ENCODE measurements at regions not wholly inside any gene's neighbourhood (a gene's known extent, or its start where the extent isn't known, plus 50 kb on each side); places are given as distances from the start of the nearest gene placed in this dataset.
"Not testable (repeated sequence)": the region's sequence is repeated elsewhere in the genome, so short reads cannot be mapped to it uniquely, and the experiment has no call there.

GRCh38 chr16:47858333-47858982 is 297.3 kb downstream of the ABCC12 start:
- no peak for DNase-seq (ENCODE audit: low read depth)

DNA sequence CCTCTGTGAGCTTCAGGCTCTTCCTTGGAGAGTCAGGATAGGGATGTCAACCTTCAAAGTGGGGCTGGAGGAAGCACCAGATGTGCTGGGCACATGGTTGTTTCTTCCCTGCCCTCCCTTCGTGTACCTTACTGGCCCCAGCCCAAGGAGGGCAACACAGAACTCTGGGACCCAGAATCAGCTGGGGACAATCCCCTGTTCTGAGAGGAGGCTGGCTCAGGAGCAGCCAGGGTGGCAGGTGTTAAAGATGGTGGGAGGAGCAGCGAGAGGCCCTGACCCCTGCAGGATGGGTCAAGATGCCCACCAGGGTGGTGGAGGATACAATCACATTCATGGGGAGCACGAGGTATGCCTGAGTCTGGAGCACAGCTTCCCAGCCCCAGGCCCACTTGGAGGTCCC is 300.4 kb downstream of the ABCC12 start:
- no peak for DNase-seq (ENCODE audit: low read depth)

DNA sequence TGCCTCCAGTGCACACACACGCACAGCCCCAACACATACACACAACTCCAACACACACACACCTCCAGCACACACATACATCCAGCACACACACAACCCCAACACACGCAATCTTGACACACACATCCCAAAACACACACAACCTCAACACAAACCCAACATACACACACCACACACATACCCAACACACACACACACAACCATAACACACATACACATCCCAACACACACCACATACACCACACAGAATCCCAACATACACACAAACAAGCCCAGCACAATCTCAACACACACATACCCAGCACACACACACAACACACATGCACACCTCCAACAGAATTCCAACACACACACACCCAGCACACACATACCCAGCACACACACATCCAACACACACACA is 301.1 kb downstream of the ABCC12 start:
- DNase-seq (ENCODE audit: low read depth): no peak

DNA sequence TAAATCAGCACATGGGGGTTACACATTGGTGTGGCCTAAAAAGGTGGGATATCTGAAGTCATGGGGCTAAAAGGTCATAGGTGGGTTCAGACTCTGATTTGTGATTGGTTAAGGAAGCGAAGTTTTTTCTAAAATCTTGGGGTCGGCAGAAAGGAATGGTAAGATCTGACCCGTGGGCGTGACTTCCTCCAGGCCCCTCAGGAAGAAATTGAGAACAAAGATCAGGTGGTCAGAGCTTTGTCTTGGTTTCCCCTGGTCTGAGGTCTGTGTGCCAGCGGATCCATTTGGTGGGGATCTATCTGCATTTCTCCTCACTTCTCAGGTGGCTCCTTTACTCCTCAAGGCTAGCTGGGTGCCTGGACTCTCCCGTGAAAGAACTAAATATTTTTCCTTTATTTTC is 302.8 kb downstream of the ABCC12 start:
- no peak for DNase-seq (ENCODE audit: low read depth)

GRCh38 chr16:47851146-47851545 is 304.6 kb downstream of the ABCC12 start:
- peak; percentile 15 for DNase-seq (ENCODE audit: low read depth)

- DNase-seq (ENCODE audit: low read depth): no peak
Measured at GRCh38 chr16:47849736-47850135, 306.1 kb downstream of the ABCC12 start.

DNA sequence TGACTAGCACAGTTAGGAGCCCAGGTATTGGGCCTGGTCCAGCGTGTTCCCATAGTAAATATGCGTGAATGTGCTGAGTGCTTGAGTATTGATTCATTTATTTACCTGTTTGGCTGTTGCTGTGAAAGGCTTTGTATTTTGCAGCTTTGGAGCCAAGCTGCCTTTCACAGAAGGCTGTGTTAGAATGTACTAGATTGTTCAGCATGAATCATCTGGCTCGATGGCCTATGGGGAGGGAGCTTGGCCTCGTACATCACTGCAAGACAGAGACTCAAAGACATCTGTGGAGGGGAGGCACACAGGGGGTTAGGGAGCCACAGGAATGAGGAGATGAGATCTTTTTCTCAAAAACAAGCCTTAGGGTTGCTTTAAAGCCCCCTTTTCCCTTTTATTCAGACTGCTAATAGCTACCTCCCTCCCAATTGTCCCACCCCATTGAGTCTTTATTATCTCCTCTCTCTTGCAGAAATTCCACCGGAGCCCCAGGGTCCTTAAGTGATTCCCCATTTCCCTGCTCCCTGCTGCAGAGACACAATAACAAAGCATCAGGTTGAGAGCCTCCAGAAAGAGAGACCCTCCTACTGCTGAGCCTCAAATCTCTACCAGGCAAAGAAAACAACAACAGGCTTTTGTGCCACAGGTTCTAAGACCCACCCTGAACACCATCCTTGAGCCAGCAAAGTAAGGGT is 307.2 kb downstream of the ABCC12 start:
- peak; percentile 32 for DNase-seq (ENCODE audit: low read depth)

GRCh38 chr16:47847220-47847970 is 308.4 kb downstream of the ABCC12 start:
- no peak for DNase-seq (ENCODE audit: low read depth)

- no peak for DNase-seq (ENCODE audit: low read depth)
Measured at GRCh38 chr16:47834485-47835024, 321.2 kb downstream of the ABCC12 start.

GRCh38 chr16:47833771-47834170 is 322.0 kb downstream of the ABCC12 start:
- DNase-seq (ENCODE audit: low read depth): no peak

DNA sequence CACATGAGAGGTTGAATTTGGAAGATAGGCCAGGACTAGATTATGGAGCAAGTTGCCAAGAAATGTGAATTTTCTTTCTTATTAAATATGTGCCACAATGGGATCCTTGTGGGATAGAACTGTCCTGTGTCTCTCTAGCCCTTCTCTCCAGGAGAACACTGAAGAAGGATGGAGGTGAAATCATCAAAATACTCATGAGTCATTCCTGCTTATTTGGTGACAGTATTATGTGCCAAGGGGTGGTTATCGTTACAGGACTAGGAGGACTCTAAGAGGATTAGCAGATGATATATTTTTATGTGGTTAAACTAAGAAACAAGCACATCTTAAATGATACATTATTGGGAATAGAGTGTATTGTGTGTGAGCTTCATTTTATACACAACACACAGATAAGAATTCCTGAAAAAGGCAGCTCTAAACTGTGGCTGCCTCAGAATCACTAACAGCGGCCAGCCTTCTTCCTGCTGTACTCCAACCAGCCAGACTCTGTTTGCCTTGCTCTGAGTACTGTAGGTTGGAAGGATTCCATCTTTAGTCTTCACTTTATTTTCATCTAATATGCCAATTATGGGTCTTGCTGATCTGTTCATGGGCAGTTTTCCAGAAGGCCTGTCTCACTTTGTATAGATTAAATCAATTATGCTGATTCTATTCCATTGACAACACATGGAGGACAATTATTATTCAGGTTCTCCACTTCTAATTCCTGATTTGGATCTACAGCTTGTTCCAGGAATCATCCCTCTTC is 325.8 kb downstream of the ABCC12 start:
- DNase-seq (ENCODE audit: low read depth): no peak

DNA sequence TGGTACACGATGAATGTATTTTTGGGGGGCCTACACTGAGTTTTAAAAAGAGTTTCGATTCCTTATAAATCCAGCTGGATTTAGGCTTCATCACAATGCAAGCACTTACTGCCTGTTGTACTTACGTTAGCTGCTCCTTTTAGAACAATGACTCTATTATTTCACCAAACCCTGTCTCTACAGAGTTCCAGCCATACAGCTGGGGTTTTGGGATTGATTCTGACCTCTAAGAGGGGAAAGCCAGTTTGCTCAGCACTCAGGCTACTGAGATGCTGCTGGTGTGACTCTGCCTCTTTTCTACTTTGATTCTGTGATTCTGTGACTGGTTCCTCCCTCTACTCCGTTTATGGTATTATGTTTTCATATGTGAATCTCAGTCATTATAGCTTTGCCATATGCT is 329.7 kb downstream of the ABCC12 start:
- DNase-seq (ENCODE audit: low read depth): no peak

- no peak for DNase-seq (ENCODE audit: low read depth)
Measured at GRCh38 chr16:47817048-47817447, 338.7 kb downstream of the ABCC12 start.

DNA sequence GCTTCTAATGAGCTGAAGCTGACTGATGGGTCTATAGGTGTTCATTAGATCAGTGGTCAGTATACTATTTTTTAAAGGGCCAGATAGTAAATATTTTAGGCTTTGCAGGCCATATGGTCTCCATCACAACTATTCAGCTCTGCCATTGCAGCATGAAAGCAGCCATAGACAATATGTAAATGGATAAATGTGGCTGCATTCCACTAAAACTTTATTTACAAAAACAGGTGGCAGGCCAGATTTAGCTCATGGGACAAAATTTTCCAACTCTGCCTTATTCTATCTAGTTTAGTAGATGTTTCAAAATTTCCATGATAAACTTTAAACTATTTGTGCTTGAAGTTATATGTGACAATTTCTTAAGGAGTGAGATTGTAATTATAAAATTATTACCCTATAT is 339.3 kb downstream of the ABCC12 start:
- DNase-seq (ENCODE audit: low read depth): no peak

GRCh38 chr16:47815655-47816054 is 340.1 kb downstream of the ABCC12 start:
- no peak for DNase-seq (ENCODE audit: low read depth)

DNA sequence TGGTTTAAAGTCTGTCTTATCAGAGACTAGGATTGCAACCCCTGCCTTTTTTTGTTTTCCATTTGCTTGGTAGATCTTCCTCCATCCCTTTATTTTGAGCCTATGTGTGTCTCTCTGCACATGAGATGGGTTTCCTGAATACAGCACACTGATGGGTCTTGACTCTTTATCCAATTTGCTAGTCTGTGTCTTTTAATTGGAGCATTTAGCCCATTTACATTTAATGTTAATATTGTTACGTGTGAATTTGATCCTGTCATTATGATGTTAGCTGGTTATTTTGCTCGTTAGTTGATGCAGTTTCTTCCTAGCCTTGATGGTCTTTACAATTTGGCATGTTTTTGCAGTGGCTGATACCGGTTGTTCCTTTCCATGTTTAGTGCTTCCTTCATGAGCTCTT is 344.0 kb downstream of the ABCC12 start:
- not testable (repeated sequence) for DNase-seq (ENCODE audit: low read depth)

GRCh38 chr16:47806309-47806847 is 345.2 kb downstream of the PHKB start:
- DNase-seq (ENCODE audit: low read depth): no peak

GRCh38 chr16:47787696-47788095 is 326.6 kb downstream of the PHKB start:
- peak; percentile 39 for DNase-seq (ENCODE audit: low read depth)

- no peak for DNase-seq (ENCODE audit: low read depth)
Measured at GRCh38 chr16:47781673-47782072, 320.5 kb downstream of the PHKB start.

DNA sequence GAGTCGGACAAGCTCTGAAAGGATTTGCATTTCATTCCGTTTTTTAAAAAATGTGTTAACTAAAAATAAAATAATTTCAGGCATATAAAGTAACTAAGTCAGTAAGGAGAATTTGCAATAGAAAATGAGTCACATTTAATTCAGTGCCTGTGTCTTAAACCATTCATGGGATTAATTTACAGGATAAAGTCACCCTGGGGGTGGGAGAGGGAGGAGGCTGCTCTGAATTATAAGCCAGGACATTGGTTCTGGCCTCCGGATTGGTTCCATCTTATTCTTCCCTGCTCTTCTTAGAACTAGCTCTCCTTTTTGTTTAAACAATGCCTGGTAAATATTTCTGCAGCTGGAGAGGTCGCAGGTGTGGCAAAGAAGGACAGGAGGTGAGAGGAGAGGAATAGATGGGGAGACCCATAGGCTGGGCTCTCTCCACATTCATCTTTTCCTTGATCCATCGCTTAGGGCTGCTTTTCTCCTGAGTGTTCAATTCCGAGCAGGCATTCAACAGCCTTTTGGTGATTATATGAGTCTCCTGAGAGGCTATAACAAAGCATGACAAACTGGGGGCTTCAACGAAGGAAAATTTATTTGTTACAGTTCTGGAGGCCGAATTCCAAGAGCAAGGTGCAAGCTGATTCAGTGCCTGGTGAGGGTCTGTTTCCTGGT is 319.2 kb downstream of the PHKB start:
- DNase-seq (ENCODE audit: low read depth): peak; percentile 10

Data from ELR (cell line).